ENCODE measurements at regions not wholly inside any gene's neighbourhood (a gene's known extent, or its start where the extent isn't known, plus 50 kb on each side); places are given as distances from the start of the nearest gene placed in this dataset.

GRCh38 chr6:97841763-97842162 lies 558.7 kb upstream of the MMS22L start:
- POLR2A ChIA-PET: no interaction called here
- no peaks in the 10 kb centered on the region for H3K27me3 Mint-ChIP-seq
- no peak overlapping the region for H3K4me3 Mint-ChIP-seq
- no peak overlapping the region for H3K4me3 ChIP-seq (ENCODE audit: low read length)
- H3K9me3 Mint-ChIP-seq: peaks cover 0 to 9% (median 0%) of the 10 kb centered on the region in 11 donors
- ATAC-seq (no peak), DNase-seq (no peak)
- H3K27ac ChIP-seq (ENCODE audit: low read depth, low read length): no peak overlapping the region
- CTCF ChIA-PET: interaction anchor here (0.7 kb wide), 1 partner anchor 12 kb away, joined by 3 read pairs; no protein-coding TSS in a partner anchor
- H3K4me1 Mint-ChIP-seq: no peaks in the 10 kb centered on the region
- H3K27me3 ChIP-seq (ENCODE audit: control insufficient read depth in 2 of 2, insufficient read depth in 2 of 2, low read length in 2 of 2): no peaks in the 10 kb centered on the region
- H3K27ac Mint-ChIP-seq: no peak overlapping the region
- intact Hi-C loops (cut with micrococcal nuclease): no loop called here
- no peaks in the 10 kb centered on the region for H3K9me3 ChIP-seq (ENCODE audit: control insufficient read depth in 2 of 3, low read length in 3 of 3)
- no peaks in the 10 kb centered on the region for H3K36me3 ChIP-seq (ENCODE audit: control insufficient read depth in 2 of 3, insufficient read depth in 3 of 3, low read length in 3 of 3)
- no peaks in the 10 kb centered on the region for H3K36me3 Mint-ChIP-seq
- no peaks in the 10 kb centered on the region for H3K4me1 ChIP-seq (ENCODE audit: control insufficient read depth in 2 of 2, insufficient read depth in 2 of 2, low read length in 2 of 2)

GRCh38 chr6:97842521-97842920 lies 559.5 kb upstream of the MMS22L start:
- no peaks in the 10 kb centered on the region for H3K4me1 ChIP-seq (ENCODE audit: control insufficient read depth in 2 of 2, insufficient read depth in 2 of 2, low read length in 2 of 2)
- H3K27me3 Mint-ChIP-seq: no peaks in the 10 kb centered on the region
- CTCF ChIA-PET: no interaction called here
- no peaks in the 10 kb centered on the region for H3K36me3 ChIP-seq (ENCODE audit: control insufficient read depth in 2 of 3, insufficient read depth in 3 of 3, low read length in 3 of 3)
- intact Hi-C loops (cut with micrococcal nuclease): no loop called here
- ATAC-seq (no peak), DNase-seq (no peak)
- no peak overlapping the region for H3K4me3 ChIP-seq (ENCODE audit: low read length)
- POLR2A ChIA-PET: no interaction called here
- no peak overlapping the region for H3K4me3 Mint-ChIP-seq
- no peaks in the 10 kb centered on the region for H3K9me3 ChIP-seq (ENCODE audit: control insufficient read depth in 2 of 3, low read length in 3 of 3)
- H3K4me1 Mint-ChIP-seq: no peaks in the 10 kb centered on the region
- H3K36me3 Mint-ChIP-seq: no peaks in the 10 kb centered on the region
- no peak overlapping the region for H3K27ac Mint-ChIP-seq
- H3K27ac ChIP-seq (ENCODE audit: low read depth, low read length): no peak overlapping the region
- peaks cover 0 to 7% (median 0%) of the 10 kb centered on the region in 11 donors for H3K9me3 Mint-ChIP-seq
- H3K27me3 ChIP-seq (ENCODE audit: control insufficient read depth in 2 of 2, insufficient read depth in 2 of 2, low read length in 2 of 2): no peaks in the 10 kb centered on the region

GRCh38 chr6:97849390-97849789 lies 566.4 kb upstream of the MMS22L start:
- H3K9me3 ChIP-seq (ENCODE audit: control insufficient read depth in 2 of 3, low read length in 3 of 3): no peaks in the 10 kb centered on the region
- intact Hi-C loops (cut with micrococcal nuclease): no loop called here
- no peak overlapping the region for H3K4me3 ChIP-seq (ENCODE audit: low read length)
- no peaks in the 10 kb centered on the region for H3K36me3 ChIP-seq (ENCODE audit: control insufficient read depth in 2 of 3, insufficient read depth in 3 of 3, low read length in 3 of 3)
- H3K27ac Mint-ChIP-seq: no peak overlapping the region
- no peaks in the 10 kb centered on the region for H3K27me3 Mint-ChIP-seq
- ChIA-PET CTCF (no interaction called here), POLR2A (no interaction called here)
- no peaks in the 10 kb centered on the region for H3K4me1 ChIP-seq (ENCODE audit: control insufficient read depth in 2 of 2, insufficient read depth in 2 of 2, low read length in 2 of 2)
- no peaks in the 10 kb centered on the region for H3K36me3 Mint-ChIP-seq
- no peaks in the 10 kb centered on the region for H3K27me3 ChIP-seq (ENCODE audit: control insufficient read depth in 2 of 2, insufficient read depth in 2 of 2, low read length in 2 of 2)
- H3K9me3 Mint-ChIP-seq: peaks cover 0 to 5% (median 0%) of the 10 kb centered on the region in 11 donors
- DNase-seq (no peak), ATAC-seq (no peak)
- H3K4me1 Mint-ChIP-seq: no peaks in the 10 kb centered on the region
- H3K4me3 Mint-ChIP-seq: no peak overlapping the region
- no peak overlapping the region for H3K27ac ChIP-seq (ENCODE audit: low read depth, low read length)

- H3K4me3 ChIP-seq (ENCODE audit: low read length): no peak overlapping the region
- Mint-ChIP-seq H3K27ac (no peak overlapping the region), H3K9me3 (peaks cover 0 to 5% (median 0%) of the 10 kb centered on the region in 11 donors), H3K27me3 (no peaks in the 10 kb centered on the region), H3K36me3 (no peaks in the 10 kb centered on the region), H3K4me3 (no peak overlapping the region), H3K4me1 (no peaks in the 10 kb centered on the region)
- H3K36me3 ChIP-seq (ENCODE audit: control insufficient read depth in 2 of 3, insufficient read depth in 3 of 3, low read length in 3 of 3): no peaks in the 10 kb centered on the region
- ChIA-PET CTCF (no interaction called here), POLR2A (no interaction called here)
- no peaks in the 10 kb centered on the region for H3K4me1 ChIP-seq (ENCODE audit: control insufficient read depth in 2 of 2, insufficient read depth in 2 of 2, low read length in 2 of 2)
- ATAC-seq: no peak
- H3K27ac ChIP-seq (ENCODE audit: low read depth, low read length): no peak overlapping the region
- intact Hi-C loops (cut with micrococcal nuclease): no loop called here
- no peak for DNase-seq
- no peaks in the 10 kb centered on the region for H3K27me3 ChIP-seq (ENCODE audit: control insufficient read depth in 2 of 2, insufficient read depth in 2 of 2, low read length in 2 of 2)
- H3K9me3 ChIP-seq (ENCODE audit: control insufficient read depth in 2 of 3, low read length in 3 of 3): no peaks in the 10 kb centered on the region
These were observed 567.6 kb upstream of the MMS22L start for GRCh38 chr6:97850458-97851212.

- intact Hi-C loops (cut with micrococcal nuclease): no loop called here
- Mint-ChIP-seq H3K4me1 (no peaks in the 10 kb centered on the region), H3K4me3 (no peak overlapping the region), H3K36me3 (no peaks in the 10 kb centered on the region), H3K27me3 (no peaks in the 10 kb centered on the region), H3K27ac (no peak overlapping the region), H3K9me3 (peaks cover 0 to 3% (median 0%) of the 10 kb centered on the region in 11 donors)
- H3K27me3 ChIP-seq (ENCODE audit: control insufficient read depth in 2 of 2, insufficient read depth in 2 of 2, low read length in 2 of 2): no peaks in the 10 kb centered on the region
- no peak for ATAC-seq
- no peak for DNase-seq
- H3K9me3 ChIP-seq (ENCODE audit: control insufficient read depth in 2 of 3, low read length in 3 of 3): no peaks in the 10 kb centered on the region
- ChIA-PET POLR2A (no interaction called here), CTCF (no interaction called here)
- H3K36me3 ChIP-seq (ENCODE audit: control insufficient read depth in 2 of 3, insufficient read depth in 3 of 3, low read length in 3 of 3): no peaks in the 10 kb centered on the region
- no peaks in the 10 kb centered on the region for H3K4me1 ChIP-seq (ENCODE audit: control insufficient read depth in 2 of 2, insufficient read depth in 2 of 2, low read length in 2 of 2)
- H3K4me3 ChIP-seq (ENCODE audit: low read length): no peak overlapping the region
- H3K27ac ChIP-seq (ENCODE audit: low read depth, low read length): no peak overlapping the region
These were observed 580.7 kb upstream of the MMS22L start for GRCh38 chr6:97863697-97864096.

- ChIA-PET CTCF (no interaction called here), POLR2A (no interaction called here)
- no peaks in the 10 kb centered on the region for H3K36me3 ChIP-seq (ENCODE audit: control insufficient read depth in 2 of 3, insufficient read depth in 3 of 3, low read length in 3 of 3)
- H3K27ac Mint-ChIP-seq: no peak overlapping the region
- H3K4me1 ChIP-seq (ENCODE audit: control insufficient read depth in 2 of 2, insufficient read depth in 2 of 2, low read length in 2 of 2): no peaks in the 10 kb centered on the region
- no peak overlapping the region for H3K4me3 Mint-ChIP-seq
- no peaks in the 10 kb centered on the region for H3K4me1 Mint-ChIP-seq
- ATAC-seq (no peak), DNase-seq (no peak)
- no peak overlapping the region for H3K4me3 ChIP-seq (ENCODE audit: low read length)
- H3K36me3 Mint-ChIP-seq: no peaks in the 10 kb centered on the region
- H3K9me3 ChIP-seq (ENCODE audit: control insufficient read depth in 2 of 3, low read length in 3 of 3): no peaks in the 10 kb centered on the region
- H3K27ac ChIP-seq (ENCODE audit: low read depth, low read length): no peak overlapping the region
- H3K27me3 ChIP-seq (ENCODE audit: control insufficient read depth in 2 of 2, insufficient read depth in 2 of 2, low read length in 2 of 2): no peaks in the 10 kb centered on the region
- intact Hi-C loops (cut with micrococcal nuclease): no loop called here
- no peaks in the 10 kb centered on the region for H3K27me3 Mint-ChIP-seq
- peaks cover 0 to 3% (median 0%) of the 10 kb centered on the region in 11 donors for H3K9me3 Mint-ChIP-seq
These were observed 581.4 kb upstream of the MMS22L start for GRCh38 chr6:97864366-97864765.

GRCh38 chr6:97864826-97865225 lies 581.8 kb upstream of the MMS22L start:
- no peak for ATAC-seq
- intact Hi-C loops (cut with micrococcal nuclease): no loop called here
- no peak overlapping the region for H3K27ac Mint-ChIP-seq
- Histone ChIP-seq H3K36me3 (ENCODE audit: control insufficient read depth in 2 of 3, insufficient read depth in 3 of 3, low read length in 3 of 3) (no peaks in the 10 kb centered on the region), H3K4me1 (ENCODE audit: control insufficient read depth in 2 of 2, insufficient read depth in 2 of 2, low read length in 2 of 2) (no peaks in the 10 kb centered on the region), H3K4me3 (ENCODE audit: low read length) (no peak overlapping the region), H3K9me3 (ENCODE audit: control insufficient read depth in 2 of 3, low read length in 3 of 3) (no peaks in the 10 kb centered on the region), H3K27me3 (ENCODE audit: control insufficient read depth in 2 of 2, insufficient read depth in 2 of 2, low read length in 2 of 2) (no peaks in the 10 kb centered on the region), H3K27ac (ENCODE audit: low read depth, low read length) (no peak overlapping the region)
- peaks cover 0 to 3% (median 0%) of the 10 kb centered on the region in 11 donors for H3K9me3 Mint-ChIP-seq
- DNase-seq: no peak
- CTCF ChIA-PET: no interaction called here
- H3K36me3 Mint-ChIP-seq: no peaks in the 10 kb centered on the region
- no peaks in the 10 kb centered on the region for H3K27me3 Mint-ChIP-seq
- POLR2A ChIA-PET: no interaction called here
- no peak overlapping the region for H3K4me3 Mint-ChIP-seq
- H3K4me1 Mint-ChIP-seq: no peaks in the 10 kb centered on the region
